IMR-90 (cell line): ENCODE measurements at regions not wholly inside any gene's neighbourhood (a gene's known extent, or its start where the extent isn't known, plus 50 kb on each side); places are given as distances from the start of the nearest gene placed in this dataset.

Source experiments
- ATAC-seq: fragments of 200-7000 bp; cut with Tn5 transposase; 2 replicates; pipeline ENCODE4 v1.9.1; 2020; ENCODE audit warnings: low read depth, mild to moderate bottlenecking, moderate library complexity
- BruUV-seq: library from RNA; stranded (reverse); fragments of 400-500 nt; replicated peaks from 2 replicates; lab custom pipeline; 2021; lab: Mats Ljungman, UMichigan
- CTCF ChIA-PET: fragments of 300-600 bp; formaldehyde crosslinking; extraction: SDS; loops from one replicate; lab custom pipeline; 2021; ENCODE audit warnings: antibody characterized with exemption; lab: Yijun Ruan, JAX
- POLR2A ChIA-PET: fragments of 300-600 bp; sonication (Branson Sonifier 250); formaldehyde crosslinking; loops from one replicate; lab custom pipeline; 2022; ENCODE audit warnings: antibody characterized with exemption; ENCODE audit not compliant: unreplicated experiment; lab: Charles Lee
- DNase-seq: peaks from one replicate; pipeline ENCODE4 v3.0.0; 2013
- H2AFZ ChIP-seq: replicated peaks from 2 replicates; pipeline ENCODE3; 2013; ENCODE audit warnings: low read length, mild to moderate bottlenecking; ENCODE audit not compliant: poor library complexity
- H2AK5ac ChIP-seq: 2 replicates; pipeline ENCODE4 v1.6.1; 2013; ENCODE audit warnings: low read depth, low read length, inconsistent platforms
- H2AK9ac ChIP-seq: replicated peaks from 2 replicates; pipeline ENCODE3; 2013; ENCODE audit warnings: mild to moderate bottlenecking, low read depth, low read length, moderate library complexity; ENCODE audit not compliant: poor library complexity
- H2BK120ac ChIP-seq: 2 replicates; pipeline ENCODE4 v1.6.1; 2013; ENCODE audit warnings: low read depth, low read length, inconsistent platforms
- H2BK15ac ChIP-seq: 3 replicates; pipeline ENCODE4 v1.6.1; 2013; ENCODE audit warnings: low read depth, low read length, inconsistent platforms
- H2BK20ac ChIP-seq: 2 replicates; pipeline ENCODE4 v1.6.1; 2013; ENCODE audit warnings: low read depth, mild to moderate bottlenecking, inconsistent platforms, low read length, moderate library complexity
- H2BK5ac ChIP-seq: 2 replicates; pipeline ENCODE4 v1.6.1; 2013; ENCODE audit warnings: mild to moderate bottlenecking, low read depth, low read length, inconsistent platforms; ENCODE audit not compliant: poor library complexity, severe bottlenecking
- H3K14ac ChIP-seq: replicated peaks from 2 replicates; pipeline ENCODE4 v1.6.1; 2013; ENCODE audit warnings: low read depth, low read length, inconsistent platforms
- H3K18ac ChIP-seq: 2 replicates; pipeline ENCODE4 v1.6.1; 2013; ENCODE audit warnings: low read depth, low read length, control low read depth
- H3K23ac ChIP-seq: 2 replicates; pipeline ENCODE4 v1.6.1; 2013; ENCODE audit warnings: low read depth, low read length, inconsistent platforms
- H3K27ac ChIP-seq: 2 replicates; pipeline ENCODE4 v1.5.1; 2013; ENCODE audit warnings: mild to moderate bottlenecking, control low read depth, low read length; ENCODE audit not compliant: insufficient read depth
- H3K27me3 ChIP-seq: 2 replicates; pipeline ENCODE4 v1.6.1; 2013; ENCODE audit warnings: low read length; ENCODE audit not compliant: control insufficient read depth, insufficient read depth
- H3K36me3 ChIP-seq: 2 replicates; pipeline ENCODE4 v1.6.1; 2013; ENCODE audit warnings: low read length, mixed read lengths; ENCODE audit not compliant: control insufficient read depth, insufficient read depth
- H3K4ac ChIP-seq: 2 replicates; pipeline ENCODE4 v1.6.1; 2013; ENCODE audit warnings: low read depth, low read length, inconsistent platforms
- H3K4me1 ChIP-seq: 2 replicates; pipeline ENCODE4 v1.6.1; 2013; ENCODE audit warnings: low read length, mixed read lengths; ENCODE audit not compliant: control insufficient read depth, insufficient read depth
- H3K4me2 ChIP-seq: 2 replicates; pipeline ENCODE4 v1.6.1; 2013; ENCODE audit warnings: low read depth, mild to moderate bottlenecking, control low read depth, low read length, moderate library complexity
- H3K4me3 ChIP-seq: 2 replicates; pipeline ENCODE4 v1.5.1; 2013; ENCODE audit warnings: low read depth, mild to moderate bottlenecking, control low read depth, low read length, moderate library complexity; ENCODE audit not compliant: insufficient read depth
- H3K56ac ChIP-seq: 2 replicates; pipeline ENCODE4 v1.6.1; 2013; ENCODE audit warnings: low read length, inconsistent platforms; ENCODE audit not compliant: insufficient read depth; ENCODE audit errors: extremely low read depth
- H3K79me1 ChIP-seq, 2 experiments: 2 replicates each; pipeline ENCODE4 v1.6.1; 2013; ENCODE audit warnings: low read length in 2 of 2, inconsistent platforms in 1 of 2, low read depth in 1 of 2
- H3K9ac ChIP-seq: 2 replicates; pipeline ENCODE4 v1.6.1; 2013; ENCODE audit warnings: low read depth, low read length, control low read depth
- H3K9me1 ChIP-seq: 2 replicates; pipeline ENCODE4 v1.6.1; 2013; ENCODE audit warnings: low read length, inconsistent platforms; ENCODE audit not compliant: insufficient read depth
- H3K9me3 ChIP-seq: 2 replicates; pipeline ENCODE4 v1.6.1; 2013; ENCODE audit warnings: low read length; ENCODE audit not compliant: control insufficient read depth, insufficient read depth
- H4K20me1 ChIP-seq: 2 replicates; pipeline ENCODE4 v1.6.1; 2013; ENCODE audit warnings: low read length, inconsistent platforms; ENCODE audit not compliant: insufficient read depth
- H4K5ac ChIP-seq: 2 replicates; pipeline ENCODE4 v1.6.1; 2013; ENCODE audit warnings: mild to moderate bottlenecking, low read depth, low read length, control low read depth
- H4K8ac ChIP-seq, 2 experiments: 2 replicates each; pipeline ENCODE4 v1.6.1; 2013; ENCODE audit warnings: low read depth in 2 of 2, low read length in 2 of 2, control low read depth in 1 of 2, inconsistent platforms in 1 of 2
- H4K91ac ChIP-seq: 2 replicates; pipeline ENCODE4 v1.6.1; 2013; ENCODE audit warnings: low read depth, low read length, inconsistent platforms; ENCODE audit not compliant: insufficient read depth
- FOS ChIP-seq: fragments of 150-350 bp; IDR thresholded peaks from 2 replicates; pipeline ENCODE4 v1.6.1; 2016; ENCODE audit warnings: low read depth, low read length
- WGBS, 2 experiments: methylation state at CpG; one replicate each; pipeline versions ENCODE4 v1.1.5 to v1.1.7; 2013; ENCODE audit warnings: missing lambda C conversion rate in 2 of 2; ENCODE audit not compliant: insufficient read length in 1 of 2; ENCODE audit errors: extremely low coverage in 2 of 2; 5-methylcytosine and 5-hydroxymethylcytosine counted together
- dilution Hi-C: fragments of 300-500 bp; cut with HindIII; formaldehyde crosslinking; loops from one replicate; pipeline ENCODE4 v1.14.3; 2018; ENCODE audit warnings: low sequenced_read_pairs; ENCODE audit not compliant: unreplicated experiment
- in situ Hi-C: fragments of 300-500 bp; cut with MboI; formaldehyde crosslinking; loops from 3 replicates; pipeline ENCODE4 v1.14.3; 2019; ENCODE audit warnings: low sequenced_read_pairs, inconsistent platforms, mixed read lengths
- intact Hi-C: fragments of 100-400 bp; cut with micrococcal nuclease; formaldehyde crosslinking; loops from 2 replicates; pipeline ENCODE4 v1.10.0; 2022

GRCh38 chr12:94718114-94718513, 67.8 kb upstream of the TMCC3 start:
- Histone ChIP-seq H2BK5ac (no peak overlapping the region), H3K9ac (no peak overlapping the region), H3K4me1 (no peaks in the 10 kb centered on the region), H2AFZ (no peak overlapping the region), H3K4me3 (no peak overlapping the region), H2BK120ac (no peak overlapping the region), H3K9me1 (no peaks in the 10 kb centered on the region), H3K9me3 (no peaks in the 10 kb centered on the region), H4K8ac (no peak overlapping the region), H3K79me1 (no peaks in the 10 kb centered on the region), H3K18ac (no peak overlapping the region), H4K5ac (no peak overlapping the region), H3K4ac (no peak overlapping the region), H3K14ac (no peak overlapping the region), H3K56ac (no peak overlapping the region), H4K91ac (no peak overlapping the region), H3K36me3 (no peaks in the 10 kb centered on the region), H2AK9ac (no peak overlapping the region), H3K27me3 (peaks cover 25% of the 10 kb centered on the region), H3K27ac (no peak overlapping the region), H4K20me1 (no peaks in the 10 kb centered on the region), H2BK15ac (no peak overlapping the region), H2BK20ac (no peak overlapping the region), H3K23ac (no peak overlapping the region), H2AK5ac (no peak overlapping the region), H3K4me2 (no peak overlapping the region)
- BruUV-seq, result no TSS peak
- CTCF ChIA-PET, result interaction anchor here (0.6 kb wide), 1 partner anchor 124 kb away, joined by 3 read pairs; no protein-coding TSS in a partner anchor
- dilution Hi-C loops (no loop called here), intact Hi-C loops (no loop called here), in situ Hi-C loops (no loop called here)
- DNase-seq, result no peak
- no peak for TF ChIP-seq FOS
- 20% methylated on average over 1 of the region's 1 CpG; no CpG with 5 or more reads in 1 of the 2 experiments for WGBS, 2 experiments
- POLR2A ChIA-PET, result no interaction called here
- ATAC-seq, result no peak
